ENCODE measurements at regions not wholly inside any gene's neighbourhood (a gene's known extent, or its start where the extent isn't known, plus 50 kb on each side); places are given as distances from the start of the nearest gene placed in this dataset.
"Not testable (repeated sequence)": the region's sequence is repeated elsewhere in the genome, so short reads cannot be mapped to it uniquely, and the experiment has no call there.

DNA sequence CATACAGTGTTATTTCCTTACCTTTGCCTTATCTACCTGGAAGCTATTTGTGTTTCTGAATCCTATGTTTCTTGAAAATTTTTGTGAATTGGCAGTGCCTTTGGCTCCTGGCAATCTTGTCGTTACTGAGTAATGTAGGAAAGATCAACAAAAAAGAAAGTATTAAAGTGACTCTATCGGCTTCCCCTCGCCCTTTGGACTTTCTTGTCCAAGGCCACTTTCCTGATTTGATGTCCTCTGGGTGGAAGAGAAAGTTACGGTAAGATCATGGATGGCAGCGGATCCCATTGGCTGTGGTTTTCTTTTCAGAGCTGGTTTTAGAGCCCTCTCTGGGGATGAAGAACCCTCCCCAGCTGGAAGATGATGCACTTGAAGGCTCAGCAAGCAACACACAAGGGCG, 324.9 kb upstream of the COX7C start:
- not testable (repeated sequence) for DNase-seq

DNA sequence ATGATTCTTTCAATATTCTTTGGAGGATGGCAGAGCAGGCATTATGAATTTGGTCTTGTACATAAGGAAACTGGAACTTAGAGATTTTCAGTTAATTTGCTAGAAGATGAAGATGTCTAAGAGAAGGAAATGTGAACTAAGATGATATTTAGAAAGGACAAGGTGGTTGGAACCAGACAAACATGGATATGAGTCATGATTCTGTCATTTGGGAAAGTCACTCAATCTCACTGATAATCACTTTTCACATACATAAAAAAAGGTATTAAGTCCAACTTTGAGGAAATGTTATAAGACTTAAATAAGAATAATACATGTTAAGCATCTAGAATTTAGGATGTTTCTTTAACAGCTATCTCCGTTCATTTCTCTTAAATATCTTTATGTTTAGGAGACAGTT, 315.1 kb upstream of the COX7C start:
- not testable (repeated sequence) for DNase-seq

DNA sequence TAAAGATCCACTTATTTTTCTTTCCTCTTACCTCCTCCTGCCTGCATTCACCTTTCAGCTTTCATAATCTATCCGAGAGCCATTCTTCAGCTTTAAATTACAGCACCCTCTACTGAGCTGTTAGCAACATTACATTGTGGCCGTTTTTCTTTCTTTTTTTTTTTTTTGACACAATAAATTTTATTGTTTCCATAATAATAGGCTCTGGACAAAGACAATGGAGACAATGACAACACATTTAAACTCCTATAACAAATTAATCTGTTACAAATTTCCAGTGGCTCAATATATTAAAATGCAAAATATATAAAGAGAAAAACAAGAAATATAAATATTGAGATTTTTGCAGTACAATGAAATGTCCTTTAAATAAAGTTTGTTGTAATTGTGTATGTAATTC, 312.7 kb upstream of the COX7C start:
- not testable (repeated sequence) for DNase-seq

DNA sequence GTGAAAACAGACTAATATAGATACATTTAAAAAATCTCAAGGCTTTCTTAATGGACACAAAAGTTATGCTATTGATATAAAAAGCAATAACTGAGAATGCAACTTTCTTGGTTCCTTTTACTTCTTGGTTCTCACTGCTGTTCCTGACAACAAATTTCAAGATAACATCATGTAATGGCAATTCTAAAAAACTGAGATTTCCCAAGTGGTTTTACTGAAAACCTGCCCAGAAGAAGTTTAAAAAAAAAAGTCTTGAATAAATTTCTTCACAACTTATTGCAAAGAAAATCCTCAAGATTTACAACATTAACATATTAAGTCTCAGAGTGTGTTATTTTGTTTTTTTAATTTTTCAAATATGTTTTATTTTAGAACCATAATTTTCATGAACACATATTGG, 302.8 kb upstream of the COX7C start:
- no peak for DNase-seq

DNA sequence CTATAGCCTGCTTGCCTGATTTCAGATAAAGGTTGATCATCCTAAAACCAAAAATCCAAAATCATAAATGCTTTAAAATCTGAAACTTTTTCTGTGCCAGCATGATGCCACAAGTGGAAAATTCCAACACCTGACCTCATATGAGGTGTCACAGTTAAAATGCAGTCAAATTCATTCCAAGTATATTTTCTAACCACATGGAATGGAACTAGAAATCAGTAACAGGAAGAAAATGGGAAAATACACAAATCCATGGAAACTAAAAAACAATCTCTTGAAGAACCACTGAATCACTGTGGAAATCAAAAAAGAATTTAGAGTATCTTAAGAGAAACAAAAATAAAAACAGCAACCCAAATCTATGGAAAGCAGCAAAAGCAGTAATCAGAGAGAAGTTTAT, 297.5 kb upstream of the COX7C start:
- DNase-seq, result no peak

DNA sequence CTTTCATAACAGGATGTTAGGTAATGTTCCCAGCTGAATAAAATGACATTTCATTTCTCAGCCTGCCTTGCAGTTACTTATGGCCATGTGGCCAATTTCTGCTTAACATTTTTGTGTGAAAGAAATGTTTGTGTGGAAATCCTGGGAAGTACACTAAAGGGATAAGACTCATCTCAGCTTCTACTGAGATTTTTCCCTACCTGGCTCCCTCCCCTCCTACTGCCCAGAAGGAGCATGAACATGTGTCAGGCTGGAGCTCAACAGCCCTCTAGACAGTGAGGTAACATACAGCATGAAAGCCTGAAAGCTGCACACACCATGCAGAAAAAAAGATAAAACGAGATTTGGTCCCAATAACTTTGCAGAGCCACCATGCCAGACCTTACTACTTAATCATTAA, 288.4 kb upstream of the COX7C start:
- DNase-seq, result no peak

DNA sequence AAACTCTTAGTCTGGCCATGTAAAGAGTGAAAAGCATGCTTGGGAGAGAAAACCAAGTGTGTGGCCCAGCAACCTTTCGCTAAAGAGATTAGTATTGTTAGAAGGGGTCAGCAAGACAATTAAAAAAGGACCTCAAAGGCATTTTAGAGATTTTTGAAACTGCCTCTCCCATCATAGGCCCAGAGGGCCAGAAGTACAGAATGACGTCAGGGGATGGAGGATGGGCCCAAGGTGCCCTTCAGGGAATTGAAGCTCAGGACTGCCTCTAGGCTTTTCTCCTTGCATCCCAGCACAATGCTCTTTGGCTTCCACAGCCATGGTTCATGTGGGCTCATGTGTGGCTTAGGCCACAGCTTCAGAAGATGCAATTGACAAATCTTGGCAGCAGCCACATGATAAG, 287.0 kb upstream of the COX7C start:
- DNase-seq, result no peak

DNA sequence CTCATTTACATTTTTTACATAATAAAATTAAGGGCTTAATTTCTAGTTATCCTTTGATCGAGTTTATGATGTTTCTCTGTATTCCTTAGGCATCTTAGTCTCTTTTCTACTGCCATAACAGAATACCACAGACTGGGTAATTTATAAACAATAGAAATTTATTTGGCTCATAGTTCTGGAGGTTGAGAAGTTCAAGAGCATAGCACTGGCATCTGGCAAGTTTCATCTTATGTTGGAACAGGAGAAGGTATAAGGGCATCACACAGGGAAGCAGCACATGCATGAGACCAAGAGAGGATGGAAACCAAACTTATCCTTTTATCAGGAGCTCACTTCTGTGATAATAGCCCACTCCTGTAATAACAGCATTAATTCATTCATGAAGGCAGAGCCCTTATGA, 284.9 kb upstream of the COX7C start:
- no peak for DNase-seq

DNA sequence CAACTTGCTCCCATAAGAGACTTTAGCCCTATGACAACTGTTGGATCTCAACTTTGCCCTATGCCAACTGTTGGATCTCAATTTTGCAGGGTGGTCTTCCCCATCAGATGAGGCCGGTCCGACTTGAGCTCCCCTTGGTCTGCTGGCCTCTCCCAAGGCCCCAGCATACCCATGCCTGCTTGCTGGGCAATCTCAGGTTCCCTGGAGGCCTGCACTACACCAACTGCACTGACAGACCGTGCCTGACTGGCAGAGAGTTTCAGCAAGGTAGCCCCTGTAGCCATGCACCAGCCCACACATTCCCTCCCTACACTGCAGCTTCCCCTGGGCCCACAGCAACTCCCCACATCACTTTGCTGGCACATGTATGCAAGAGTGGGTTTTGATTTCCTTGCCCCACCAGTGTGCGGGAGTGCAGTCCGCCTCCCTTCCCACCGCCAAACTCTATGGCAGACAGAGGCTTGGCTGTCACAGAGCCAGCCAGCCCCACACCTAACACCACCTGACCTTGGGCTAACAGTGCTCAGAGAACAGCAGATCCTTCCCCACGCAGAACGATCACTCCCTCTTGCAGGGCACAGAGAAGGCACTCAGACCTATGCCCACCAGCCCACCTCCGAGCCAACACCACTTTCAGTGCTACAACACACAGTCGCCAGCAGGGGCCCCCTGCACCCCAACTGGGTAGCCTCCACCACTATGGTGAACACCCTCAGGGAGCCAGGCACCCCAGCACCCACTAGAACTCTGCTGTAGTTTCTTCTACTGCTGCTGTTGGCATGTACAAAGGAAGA, 279.9 kb upstream of the COX7C start:
- no peak for DNase-seq

DNA sequence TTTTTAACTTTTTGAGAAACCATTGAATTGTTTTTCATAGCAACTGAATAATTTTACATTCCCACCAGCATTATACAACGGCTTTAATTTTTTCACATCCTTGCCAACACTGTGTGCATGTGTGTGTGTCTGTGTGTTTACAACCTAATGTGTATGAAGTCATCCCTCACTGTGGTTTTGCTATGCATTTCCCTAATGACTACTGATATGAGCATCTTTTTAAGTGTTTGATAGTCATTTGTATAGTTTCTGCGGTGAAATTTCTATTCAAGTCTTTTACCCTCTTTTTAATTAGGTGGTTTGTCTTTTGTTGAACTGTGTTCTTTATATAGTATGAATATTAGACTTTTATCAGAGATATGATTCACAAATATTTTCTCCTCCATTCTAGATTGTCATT, 263.1 kb upstream of the COX7C start:
- DNase-seq, result no peak

DNA sequence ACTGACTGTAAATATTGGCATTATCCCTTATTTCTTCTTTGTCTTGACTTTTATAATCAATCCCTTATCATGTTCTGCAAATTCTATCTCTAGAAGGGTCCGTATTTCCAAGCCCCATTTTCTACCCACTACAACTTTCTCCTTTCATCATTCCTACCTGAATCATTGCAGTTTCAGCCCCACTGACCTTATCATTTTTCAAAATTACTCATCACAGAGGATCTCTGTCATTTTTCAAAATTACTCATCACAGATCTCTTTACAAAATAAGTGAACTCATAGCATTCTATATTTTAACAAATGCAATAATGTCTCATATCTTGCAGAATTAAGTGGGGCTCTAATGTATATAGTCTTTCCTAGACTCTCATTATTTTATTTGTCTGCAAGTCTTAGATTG, 256.9 kb upstream of the COX7C start:
- no peak for DNase-seq

DNA sequence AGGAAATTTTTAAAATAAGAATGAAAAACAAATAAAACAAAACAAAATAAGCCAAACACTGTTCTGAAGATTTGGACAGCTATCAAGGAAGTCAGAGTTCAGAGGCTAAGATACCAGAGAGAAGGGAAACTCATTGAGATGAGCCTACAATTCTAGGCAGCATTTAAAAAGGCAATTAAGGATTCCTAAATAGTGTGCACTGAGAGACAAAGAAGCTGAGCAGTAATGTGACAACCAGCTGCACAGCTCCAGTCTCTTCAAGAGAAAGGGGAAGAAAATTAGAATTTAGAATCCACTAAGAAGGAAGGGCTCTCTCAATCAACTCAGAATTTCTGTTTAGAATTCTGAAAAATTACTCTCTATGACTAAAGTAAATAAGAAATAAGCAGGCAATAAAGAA, 246.7 kb upstream of the COX7C start:
- no peak for DNase-seq

DNA sequence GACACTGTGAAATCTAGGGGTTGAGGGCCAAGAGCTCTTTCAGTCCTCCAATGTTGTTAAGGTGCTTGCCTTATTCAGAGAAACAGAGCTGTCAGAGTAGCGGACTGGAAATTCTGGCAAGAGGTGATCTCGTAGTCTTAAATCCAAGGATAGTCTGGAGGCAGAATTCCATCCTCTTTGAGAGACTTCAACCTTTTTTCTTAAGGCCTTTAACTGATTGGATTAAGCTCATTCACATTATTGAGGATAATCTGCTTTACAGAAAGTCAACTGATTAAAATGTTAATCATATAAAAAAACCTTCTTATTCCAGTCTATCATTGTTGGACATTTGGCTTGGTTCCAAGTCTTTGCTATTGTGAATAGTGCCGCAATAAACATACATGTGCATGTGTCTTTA, 243.1 kb upstream of the COX7C start:
- no peak for DNase-seq

DNA sequence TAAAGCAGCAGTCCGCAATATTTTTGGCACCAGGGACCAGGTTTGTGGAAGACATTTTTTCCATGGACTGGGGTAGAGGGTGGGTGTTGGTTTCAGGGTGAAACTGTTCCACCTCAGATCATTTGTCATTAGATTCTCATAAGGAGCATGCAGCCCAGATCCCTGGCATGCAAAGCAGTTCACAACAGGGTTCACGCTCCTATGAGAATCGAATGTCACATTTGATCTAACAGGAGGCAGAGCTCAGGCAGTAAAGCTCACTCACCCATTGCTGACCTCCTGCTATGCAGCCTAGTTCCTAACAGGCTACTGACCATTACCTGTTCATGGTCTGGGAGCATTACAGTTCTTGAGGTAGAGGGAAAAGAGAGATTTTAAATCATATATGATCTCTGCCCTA, 241.5 kb upstream of the COX7C start:
- no peak for DNase-seq

DNA sequence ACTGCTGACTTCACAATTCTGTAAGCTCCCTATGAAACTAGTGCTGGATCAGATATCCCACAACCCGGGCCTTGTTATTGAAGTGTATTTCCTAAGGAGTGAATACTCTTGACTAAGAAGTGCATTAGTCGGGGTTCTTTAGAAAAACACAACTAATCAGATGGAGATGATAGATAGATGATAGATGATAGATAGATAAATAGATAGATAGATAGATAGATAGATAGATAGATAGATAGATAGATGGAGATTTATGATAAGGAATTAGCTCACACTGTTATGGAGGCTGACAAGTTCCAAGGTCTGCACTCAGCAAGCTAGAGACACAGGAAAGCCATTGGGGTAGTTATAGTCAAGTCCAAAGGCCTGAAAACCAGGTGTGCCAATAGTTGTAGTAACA, 214.6 kb upstream of the COX7C start:
- DNase-seq, result no peak

DNA sequence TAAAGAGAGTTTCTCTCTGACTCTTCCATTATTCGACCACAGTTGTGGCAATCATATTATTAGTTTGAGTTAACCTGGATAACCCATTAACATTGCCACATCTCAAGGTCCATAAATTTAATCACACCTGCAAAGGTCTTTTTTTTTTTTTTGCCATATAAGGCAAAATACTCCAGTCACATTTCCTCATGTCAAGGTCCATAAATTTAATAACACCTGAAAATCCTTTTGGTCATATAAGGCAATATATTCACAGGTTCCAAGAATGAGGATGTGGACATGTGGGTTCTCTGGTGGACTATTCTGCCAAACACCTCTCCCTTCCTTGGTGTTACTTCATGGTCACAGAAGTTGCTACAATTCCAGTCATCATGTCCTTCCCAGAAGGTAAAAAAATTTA, 213.5 kb upstream of the COX7C start:
- DNase-seq, result no peak

DNA sequence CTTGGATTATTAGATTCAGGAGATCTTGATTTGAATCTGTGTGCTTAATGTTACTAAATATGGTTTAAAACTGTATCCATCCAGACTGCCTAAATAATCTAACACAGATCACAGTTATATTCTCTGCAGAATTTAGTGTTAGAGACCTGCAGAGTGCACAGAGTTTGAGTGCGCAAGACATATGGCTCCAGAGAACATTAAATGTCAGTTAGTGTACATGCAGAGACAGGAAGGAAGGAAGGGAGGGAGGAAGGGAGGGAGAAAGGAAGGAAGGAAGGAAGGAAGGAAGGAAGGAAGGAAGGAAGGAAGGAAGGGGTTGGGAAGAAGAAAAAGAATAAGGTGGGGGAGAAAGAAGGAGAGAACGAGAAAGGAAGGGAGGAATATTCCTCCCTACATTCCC, 210.0 kb upstream of the COX7C start:
- no peak for DNase-seq

DNA sequence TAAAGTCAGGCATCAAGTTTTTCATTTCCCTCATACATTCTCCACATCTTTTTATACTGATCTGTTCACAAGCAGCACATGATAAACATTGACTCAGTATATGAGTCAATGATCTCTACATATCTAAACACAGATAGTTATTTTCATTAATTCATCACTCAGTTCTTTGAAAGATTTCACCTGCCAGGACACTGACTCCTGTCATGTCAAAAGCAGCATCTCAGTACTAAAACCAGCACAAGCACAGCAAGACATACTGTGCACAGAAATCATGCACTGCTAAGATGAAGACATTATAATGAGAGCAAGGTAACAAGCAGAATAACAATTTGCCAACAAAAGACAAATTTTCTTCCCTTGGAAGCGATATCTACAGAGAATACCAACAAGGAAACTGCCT, 206.1 kb upstream of the COX7C start:
- DNase-seq, result no peak

DNA sequence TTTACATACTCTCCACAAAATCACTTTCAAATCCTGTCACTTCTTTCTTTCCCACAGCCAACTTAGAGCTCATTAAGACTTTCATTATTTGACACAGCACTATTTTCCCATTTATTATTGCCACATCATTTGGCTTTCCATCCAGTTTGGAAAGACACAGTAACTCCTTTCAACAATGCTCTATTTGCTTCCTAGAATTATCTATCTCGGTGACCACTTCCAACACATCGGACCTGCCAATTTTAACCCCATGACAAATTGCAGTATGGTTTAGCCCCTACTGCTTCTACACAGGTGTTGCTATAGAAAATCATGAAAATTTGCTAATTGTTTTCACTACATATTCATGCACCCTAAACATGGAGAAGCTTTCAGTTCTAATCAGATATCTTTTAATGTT, 190.6 kb upstream of the COX7C start:
- no peak for DNase-seq

DNA sequence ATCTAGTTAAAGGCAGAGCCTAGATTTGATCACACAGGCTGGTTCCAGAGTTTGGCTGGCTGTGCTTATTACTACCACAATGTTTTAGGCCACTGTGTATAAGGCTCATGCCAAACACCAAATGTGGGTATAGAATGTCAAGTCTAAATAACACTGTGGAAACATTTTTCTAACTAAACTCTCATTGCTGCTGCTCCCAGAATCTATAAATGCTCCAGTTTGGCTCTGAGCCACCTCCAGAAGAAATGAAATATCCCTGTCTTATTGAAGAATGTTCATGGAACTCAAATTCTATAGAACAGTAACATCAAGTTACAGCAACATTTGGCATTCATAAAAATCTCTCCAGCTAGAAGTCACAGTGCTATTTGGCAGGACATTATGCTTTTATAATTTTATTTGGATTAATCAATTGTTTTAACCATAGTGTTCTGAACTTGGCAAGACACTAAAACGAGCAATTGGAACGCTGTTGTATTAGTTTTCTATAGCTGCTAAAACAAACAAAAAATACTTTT, 178.1 kb upstream of the COX7C start:
- DNase-seq, result no peak

DNA sequence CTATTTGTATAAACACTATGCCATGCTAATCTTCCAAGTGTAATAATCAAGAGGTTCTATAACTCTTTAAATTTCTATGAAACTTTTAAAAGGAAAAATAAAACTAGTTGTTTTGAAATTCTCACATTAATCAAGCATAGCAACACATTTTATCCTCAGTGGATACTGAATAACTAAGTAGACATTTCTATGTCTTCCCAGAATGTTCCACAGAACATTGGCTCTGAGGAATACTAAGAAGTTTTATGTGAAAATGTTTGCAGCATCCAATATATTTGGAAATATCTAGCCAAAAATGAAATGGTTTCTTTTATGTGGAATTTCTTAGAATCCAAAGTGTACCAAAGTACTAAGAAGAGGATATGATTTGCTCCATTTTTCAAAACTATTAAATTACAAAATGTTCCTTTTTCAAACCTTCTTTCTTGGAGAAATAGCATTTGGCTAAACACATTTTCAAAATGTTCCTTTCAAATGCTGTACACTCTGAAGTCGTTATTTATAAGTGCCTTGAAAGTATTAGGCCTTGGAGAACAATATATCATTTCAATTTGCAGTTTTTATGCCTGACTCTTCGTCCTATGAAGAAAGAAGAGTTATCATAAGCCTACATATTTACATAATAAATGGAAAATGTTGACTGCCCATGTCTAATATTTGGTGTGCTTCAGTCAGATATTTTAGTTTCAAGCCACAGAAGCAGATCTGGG, 175.6 kb upstream of the COX7C start:
- DNase-seq, result no peak

DNA sequence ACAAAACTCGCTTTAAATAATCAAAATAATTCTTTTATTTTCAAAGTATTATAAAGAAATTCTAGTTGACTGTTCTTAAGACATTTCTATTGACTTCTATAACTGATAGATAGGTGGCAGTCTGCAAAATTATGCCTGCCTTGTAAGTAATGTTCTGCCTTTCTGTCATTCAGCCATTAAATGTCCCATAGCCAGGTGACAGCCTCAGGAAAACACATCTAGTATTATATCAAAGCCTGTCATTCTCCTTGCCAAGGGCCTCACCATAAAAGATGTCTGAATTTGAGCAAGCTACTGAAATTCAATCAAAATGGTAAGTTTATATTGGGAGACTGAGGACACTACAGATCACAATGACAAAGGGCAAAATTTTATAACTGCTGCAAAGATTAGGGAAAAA, 170.4 kb upstream of the COX7C start:
- DNase-seq, result no peak

DNA sequence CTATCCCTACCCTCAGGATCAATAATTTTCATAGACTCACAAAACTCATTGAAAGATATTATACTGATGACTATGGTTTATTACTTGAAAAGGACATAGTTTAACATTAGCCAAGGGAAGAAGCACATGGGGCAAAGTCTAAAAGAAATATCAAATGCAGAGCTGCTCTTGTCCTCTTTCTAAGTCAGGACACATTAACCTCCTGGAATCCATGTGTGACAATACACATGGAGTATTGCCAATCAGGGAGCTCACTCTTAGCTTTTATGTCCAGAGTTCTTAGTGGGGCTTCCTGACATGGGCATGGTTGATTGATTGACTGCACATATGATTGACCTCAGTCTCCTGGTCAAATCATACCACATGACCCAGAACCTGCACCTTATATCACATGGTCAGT, 165.5 kb upstream of the COX7C start:
- no peak for DNase-seq

DNA sequence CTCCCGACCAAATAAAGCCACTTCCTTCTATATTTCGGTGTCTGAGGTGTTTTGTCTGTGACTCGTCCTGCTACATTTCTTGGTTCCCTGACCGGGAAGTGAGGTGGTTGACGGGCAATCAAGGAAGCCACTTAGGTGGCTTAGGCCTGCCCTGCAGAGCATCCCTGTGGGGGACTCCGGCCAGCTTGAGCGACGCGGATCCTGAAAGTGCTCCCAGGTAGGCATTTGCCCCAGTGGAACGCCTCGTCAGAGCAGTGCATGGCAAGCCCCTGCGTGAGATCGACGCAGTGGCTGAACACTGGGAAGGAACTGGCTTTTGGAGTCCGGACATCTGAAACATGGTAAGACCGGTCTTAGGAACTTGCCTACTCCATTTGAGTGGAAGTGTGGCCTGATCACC, 157.2 kb upstream of the COX7C start:
- no peak for DNase-seq

All from stimulated activated CD4-positive, alpha-beta T cell treated with anti-CD3 and anti-CD28 coated beads, Interleukin-15, amount 100 ng/mL, for 24 hours (primary cell).